ENCODE measurements at regions not wholly inside any gene's neighbourhood (a gene's known extent, or its start where the extent isn't known, plus 50 kb on each side); places are given as distances from the start of the nearest gene placed in this dataset.
"Not testable (repeated sequence)": the region's sequence is repeated elsewhere in the genome, so short reads cannot be mapped to it uniquely, and the experiment has no call there.

- H3K27me3 ChIP-seq, result no peaks in the 10 kb centered on the region
- no peaks in the 10 kb centered on the region for H3K9me3 ChIP-seq
- no peak overlapping the region for H3K4me3 ChIP-seq
- TF ChIP-seq, protein P1, sequence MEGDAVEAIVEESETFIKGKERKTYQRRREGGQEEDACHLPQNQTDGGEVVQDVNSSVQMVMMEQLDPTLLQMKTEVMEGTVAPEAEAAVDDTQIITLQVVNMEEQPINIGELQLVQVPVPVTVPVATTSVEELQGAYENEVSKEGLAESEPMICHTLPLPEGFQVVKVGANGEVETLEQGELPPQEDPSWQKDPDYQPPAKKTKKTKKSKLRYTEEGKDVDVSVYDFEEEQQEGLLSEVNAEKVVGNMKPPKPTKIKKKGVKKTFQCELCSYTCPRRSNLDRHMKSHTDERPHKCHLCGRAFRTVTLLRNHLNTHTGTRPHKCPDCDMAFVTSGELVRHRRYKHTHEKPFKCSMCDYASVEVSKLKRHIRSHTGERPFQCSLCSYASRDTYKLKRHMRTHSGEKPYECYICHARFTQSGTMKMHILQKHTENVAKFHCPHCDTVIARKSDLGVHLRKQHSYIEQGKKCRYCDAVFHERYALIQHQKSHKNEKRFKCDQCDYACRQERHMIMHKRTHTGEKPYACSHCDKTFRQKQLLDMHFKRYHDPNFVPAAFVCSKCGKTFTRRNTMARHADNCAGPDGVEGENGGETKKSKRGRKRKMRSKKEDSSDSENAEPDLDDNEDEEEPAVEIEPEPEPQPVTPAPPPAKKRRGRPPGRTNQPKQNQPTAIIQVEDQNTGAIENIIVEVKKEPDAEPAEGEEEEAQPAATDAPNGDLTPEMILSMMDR (IDR thresholded peaks at IDR 0.05), result no peak
- H3K27ac ChIP-seq, result no peak overlapping the region
- DNase-seq, result no peak
- H3K36me3 ChIP-seq, result no peaks in the 10 kb centered on the region
- no peaks in the 10 kb centered on the region for H3K4me1 ChIP-seq
- intact Hi-C loops (cut with DNase I; ENCODE audit: low total_unique reads), result no loop called here
Observed at GRCh38 chr7:49091519-49091918, 167.2 kb downstream of the CDC14C start.

- no peaks in the 10 kb centered on the region for H3K27me3 ChIP-seq
- no peak overlapping the region for H3K27ac ChIP-seq
- H3K9me3 ChIP-seq, result no peaks in the 10 kb centered on the region
- no peaks in the 10 kb centered on the region for H3K36me3 ChIP-seq
- DNase-seq, result no peak
- intact Hi-C loops (cut with DNase I; ENCODE audit: low total_unique reads), result no loop called here
- TF ChIP-seq, protein P1 (IDR thresholded peaks at IDR 0.05), result no peak
- no peaks in the 10 kb centered on the region for H3K4me1 ChIP-seq
- H3K4me3 ChIP-seq, result no peak overlapping the region
Observed at GRCh38 chr7:49093218-49093617, 168.9 kb downstream of the CDC14C start.

DNA sequence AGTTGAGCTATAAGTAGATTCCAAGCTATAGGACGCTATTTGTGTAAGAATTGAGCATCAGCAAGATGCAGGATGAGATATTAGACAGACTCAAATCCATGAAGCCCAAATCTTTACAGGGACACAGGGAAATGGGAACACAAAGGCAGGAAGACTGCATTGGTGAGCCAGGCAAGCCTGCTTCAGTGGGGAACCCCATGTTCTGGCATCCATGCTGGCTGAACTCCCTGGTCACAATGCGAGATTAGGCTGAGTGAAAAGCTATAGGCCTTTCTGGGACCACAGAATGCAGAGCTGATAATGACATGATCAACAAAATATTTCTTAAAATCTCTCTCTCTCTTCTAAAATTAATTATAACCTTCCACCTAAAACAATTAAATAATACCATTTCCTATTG lies 170.5 kb downstream of the CDC14C start:
- no peaks in the 10 kb centered on the region for H3K9me3 ChIP-seq
- TF ChIP-seq, protein P1 (IDR thresholded peaks at IDR 0.05), result no peak
- H3K4me1 ChIP-seq, result no peaks in the 10 kb centered on the region
- no peak overlapping the region for H3K27ac ChIP-seq
- intact Hi-C loops (cut with DNase I; ENCODE audit: low total_unique reads), result no loop called here
- no peak overlapping the region for H3K4me3 ChIP-seq
- H3K36me3 ChIP-seq, result no peaks in the 10 kb centered on the region
- H3K27me3 ChIP-seq, result no peaks in the 10 kb centered on the region
- DNase-seq, result no peak

GRCh38 chr7:49099587-49100326 lies 175.4 kb downstream of the CDC14C start:
- no peak for DNase-seq
- intact Hi-C loops (cut with DNase I; ENCODE audit: low total_unique reads), result no loop called here
- H3K27me3 ChIP-seq, result no peaks in the 10 kb centered on the region
- no peak overlapping the region for H3K4me3 ChIP-seq
- H3K36me3 ChIP-seq, result no peaks in the 10 kb centered on the region
- no peaks in the 10 kb centered on the region for H3K9me3 ChIP-seq
- no peak overlapping the region for H3K27ac ChIP-seq
- TF ChIP-seq, protein P1 (IDR thresholded peaks at IDR 0.05), result no peak
- no peaks in the 10 kb centered on the region for H3K4me1 ChIP-seq

- DNase-seq; intact Hi-C loops (cut with DNase I; ENCODE audit: low total_unique reads); H3K27ac ChIP-seq; H3K36me3 ChIP-seq; H3K4me3 ChIP-seq; H3K27me3 ChIP-seq; H3K4me1 ChIP-seq; H3K9me3 ChIP-seq: not testable (repeated sequence)
Observed at GRCh38 chr7:49100908-49101740, 176.8 kb downstream of the CDC14C start.

DNA sequence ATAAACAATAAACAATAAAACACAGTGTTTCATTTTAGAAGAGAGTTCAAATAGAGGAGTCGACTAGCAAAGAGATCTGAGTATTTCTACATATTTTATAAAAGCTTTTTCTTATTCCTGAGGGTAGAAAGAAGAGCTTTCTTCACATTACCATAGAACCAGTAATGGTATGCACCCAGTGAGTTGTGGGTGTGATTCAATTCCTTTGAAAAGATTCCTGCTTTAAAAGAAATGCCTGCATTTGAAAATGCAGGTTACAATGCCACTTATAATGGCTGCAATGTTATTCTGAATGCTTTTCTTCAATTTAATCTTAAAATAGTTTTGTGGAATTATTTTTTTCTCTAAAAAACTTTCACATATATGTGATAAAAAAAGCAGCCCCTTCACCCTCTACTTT lies 178.1 kb downstream of the CDC14C start:
- no peaks in the 10 kb centered on the region for H3K36me3 ChIP-seq
- TF ChIP-seq, protein P1 (IDR thresholded peaks at IDR 0.05), result no peak
- intact Hi-C loops (cut with DNase I; ENCODE audit: low total_unique reads), result no loop called here
- DNase-seq, result no peak
- no peak overlapping the region for H3K27ac ChIP-seq
- no peaks in the 10 kb centered on the region for H3K4me1 ChIP-seq
- H3K27me3 ChIP-seq, result no peaks in the 10 kb centered on the region
- no peaks in the 10 kb centered on the region for H3K9me3 ChIP-seq
- no peak overlapping the region for H3K4me3 ChIP-seq

All from tibial artery (tissue), 4 donors.